PC-9 (cell line): ENCODE measurements at regions not wholly inside any gene's neighbourhood (a gene's known extent, or its start where the extent isn't known, plus 50 kb on each side); places are given as distances from the start of the nearest gene placed in this dataset.
A peak's percentile ranks its signal among the peaks of the same experiment; 100 is the strongest.

Experiments
- BruUV-seq: library from RNA; stranded (reverse); fragments of 400-500 nt; replicated peaks from 2 replicates; lab custom pipeline; 2021; lab: Mats Ljungman, UMichigan
- CTCF ChIA-PET: fragments of 300-600 bp; sonication (Branson Sonifier 250); formaldehyde crosslinking; loops from one replicate; lab custom pipeline; 2022; ENCODE audit warnings: antibody characterized with exemption; lab: Charles Lee
- POLR2A ChIA-PET: fragments of 300-600 bp; sonication (Branson Sonifier 250); formaldehyde crosslinking; loops from one replicate; lab custom pipeline; 2022; ENCODE audit warnings: antibody characterized with exemption; ENCODE audit not compliant: unreplicated experiment; lab: Charles Lee
- DNase-seq, 2 experiments: peaks; one replicate each; pipeline versions ENCODE4 v3.0.0 to v3.0.0-alpha.2; 2015 to 2022; ENCODE audit warnings: mixed read lengths in 1 of 2
- H2AFZ ChIP-seq: fragments of 200-600 bp; sonication (generic); 2 replicates; pipeline ENCODE4 v1.8.1; 2017; ENCODE audit warnings: antibody characterized with exemption
- H3F3A ChIP-seq: fragments of 200-600 bp; sonication (generic); 2 replicates; pipeline ENCODE4 v1.8.1; 2017; ENCODE audit warnings: antibody characterized with exemption, mild to moderate bottlenecking, low read depth; ENCODE audit not compliant: insufficient read depth
- H3K27ac ChIP-seq: fragments of 200-600 bp; sonication (generic); 2 replicates; pipeline ENCODE4 v1.6.1; 2016; ENCODE audit warnings: mixed run types
- H3K27me3 ChIP-seq: fragments of 200-600 bp; sonication (generic); 2 replicates; pipeline ENCODE4 v1.6.1; 2016; ENCODE audit warnings: low read depth, mixed run types; ENCODE audit not compliant: insufficient read depth
- H3K36me3 ChIP-seq: fragments of 200-600 bp; sonication (generic); 2 replicates; pipeline ENCODE4 v1.6.1; 2016; ENCODE audit warnings: low read depth, mixed run types
- H3K4me1 ChIP-seq: fragments of 200-600 bp; sonication (generic); replicated peaks from 2 replicates; pipeline ENCODE4 v1.6.1; 2016; ENCODE audit warnings: mixed run types; ENCODE audit not compliant: insufficient read depth
- H3K4me2 ChIP-seq: fragments of 200-600 bp; sonication (generic); 2 replicates; pipeline ENCODE4 v1.6.1; 2017; ENCODE audit warnings: mixed run types
- H3K4me3 ChIP-seq: fragments of 200-600 bp; sonication (generic); 2 replicates; pipeline ENCODE4 v1.6.1; 2016; ENCODE audit warnings: mixed run types
- H3K79me2 ChIP-seq: fragments of 200-600 bp; sonication (generic); 2 replicates; pipeline ENCODE4 v1.6.1; 2017; ENCODE audit warnings: low read depth, mixed run types
- H3K9me2 ChIP-seq: fragments of 200-600 bp; sonication (generic); 2 replicates; pipeline ENCODE4 v1.8.1; 2017; ENCODE audit warnings: mild to moderate bottlenecking; ENCODE audit not compliant: insufficient read depth
- H3K9me3 ChIP-seq: fragments of 200-600 bp; sonication (generic); 2 replicates; pipeline ENCODE4 v1.8.1; 2016; ENCODE audit warnings: low read depth; ENCODE audit not compliant: insufficient read depth
- H4K20me1 ChIP-seq: fragments of 200-600 bp; sonication (generic); 2 replicates; pipeline ENCODE4 v1.8.1; 2017; ENCODE audit not compliant: insufficient read depth
- CTCF ChIP-seq: fragments of 200-600 bp; sonication (generic); conservative IDR thresholded peaks from 2 replicates; pipeline ENCODE4 v1.6.1; 2017; ENCODE audit warnings: mixed run types, antibody characterized with exemption, mild to moderate bottlenecking, moderate library complexity
- EZH2 ChIP-seq: fragments of 200-600 bp; sonication (generic); IDR thresholded peaks from 2 replicates; pipeline ENCODE4 v1.8.0; 2017; ENCODE audit warnings: antibody characterized with exemption, low read depth
- intact Hi-C: fragments of 100-400 bp; cut with micrococcal nuclease; formaldehyde crosslinking; loops from one replicate; pipeline ENCODE4 v1.10.0; 2022; ENCODE audit not compliant: unreplicated experiment

GRCh38 chr11:92451063-92451462 lies 226.4 kb downstream of the FAT3 start:
- Histone ChIP-seq H3K36me3 (no peaks in the 10 kb centered on the region), H3K9me2 (no peaks in the 10 kb centered on the region), H3K9me3 (no peaks in the 10 kb centered on the region), H3F3A (peaks cover 8% of the 10 kb centered on the region), H3K79me2 (no peaks in the 10 kb centered on the region), H3K27ac (no peak overlapping the region), H3K4me3 (no peak overlapping the region), H3K4me1 (peaks cover 21% of the 10 kb centered on the region), H2AFZ (no peak overlapping the region), H3K4me2 (no peak overlapping the region), H3K27me3 (no peaks in the 10 kb centered on the region), H4K20me1 (no peaks in the 10 kb centered on the region)
- peak in 1 of 2 experiments; percentile 21 for DNase-seq
- TF ChIP-seq CTCF (no peak), EZH2 (no peak)
- no TSS peak for BruUV-seq
- intact Hi-C loops = no loop called here
- POLR2A ChIA-PET = no interaction called here
- CTCF ChIA-PET = no interaction called here

- Histone ChIP-seq H3K4me2 (no peak overlapping the region), H3K27me3 (no peaks in the 10 kb centered on the region), H3K9me2 (no peaks in the 10 kb centered on the region), H3K4me1 (peaks cover 1% of the 10 kb centered on the region), H3K4me3 (no peak overlapping the region), H3K36me3 (no peaks in the 10 kb centered on the region), H3F3A (no peaks in the 10 kb centered on the region), H2AFZ (no peak overlapping the region), H4K20me1 (no peaks in the 10 kb centered on the region), H3K27ac (no peak overlapping the region), H3K9me3 (no peaks in the 10 kb centered on the region), H3K79me2 (no peaks in the 10 kb centered on the region)
- CTCF ChIA-PET = interaction anchor here (0.5 kb wide), 1 partner anchor 857 kb away, joined by 3 read pairs; no protein-coding TSS in a partner anchor
- POLR2A ChIA-PET = no interaction called here
- intact Hi-C loops = no loop called here
- TF ChIP-seq CTCF (no peak), EZH2 (no peak)
- no TSS peak for BruUV-seq
- DNase-seq = peak in 1 of 2 experiments; percentile 37
These were observed 228.4 kb downstream of the FAT3 start for GRCh38 chr11:92453055-92453454.

GRCh38 chr11:92455210-92455790 lies 230.7 kb downstream of the FAT3 start:
- Histone ChIP-seq H3K9me3 (no peaks in the 10 kb centered on the region), H2AFZ (no peak overlapping the region), H3F3A (no peaks in the 10 kb centered on the region), H3K9me2 (no peaks in the 10 kb centered on the region), H3K27me3 (no peaks in the 10 kb centered on the region), H3K36me3 (no peaks in the 10 kb centered on the region), H3K79me2 (no peaks in the 10 kb centered on the region), H3K4me3 (no peak overlapping the region), H3K4me1 (no peaks in the 10 kb centered on the region), H4K20me1 (no peaks in the 10 kb centered on the region), H3K27ac (no peak overlapping the region), H3K4me2 (no peak overlapping the region)
- POLR2A ChIA-PET = no interaction called here
- intact Hi-C loops = no loop called here
- DNase-seq = no peak
- TF ChIP-seq CTCF (no peak), EZH2 (no peak)
- no TSS peak for BruUV-seq
- CTCF ChIA-PET = no interaction called here
